Stomach (tissue), 8 donors: ENCODE measurements at regions not wholly inside any gene's neighbourhood (a gene's known extent, or its start where the extent isn't known, plus 50 kb on each side); places are given as distances from the start of the nearest gene placed in this dataset.

Source experiments
- DNase-seq, 2 donors: peaks; one replicate each; pipeline versions ENCODE4 v3.0.0 to v3.0.0-alpha.2; 2013 to 2019
- H3K27ac ChIP-seq, 5 donors: fragments of 200-600 bp in 4 of 5; sonication (generic) in 4 of 5; one replicate each; pipeline ENCODE4 v1.5.1; 2013 to 2019; ENCODE audit warnings: mild to moderate bottlenecking in 1 of 5, moderate library complexity in 1 of 5
- H3K27me3 ChIP-seq, 3 donors: fragments of 200-600 bp; sonication (generic); one replicate each; pipeline ENCODE4 v1.5.1; 2017 to 2019; ENCODE audit warnings: mixed run types in 1 of 3
- H3K36me3 ChIP-seq, 4 donors: fragments of 200-600 bp; sonication (generic); 1 replicate in 3 of 4; 2 replicates in 1 of 4; pipeline ENCODE4 v1.5.1; 2016 to 2019
- H3K4me1 ChIP-seq, 4 donors: fragments of 200-600 bp; sonication (generic); one replicate each; pipeline ENCODE4 v1.5.1; 2016 to 2019
- H3K4me3 ChIP-seq, 4 donors: fragments of 200-600 bp; sonication (generic) in 3 of 4; one replicate each; pipeline ENCODE4 v1.5.1; 2016 to 2019; ENCODE audit warnings: mild to moderate bottlenecking in 1 of 4
- H3K9me3 ChIP-seq, 4 donors: fragments of 200-600 bp; sonication (generic); one replicate each; pipeline ENCODE4 v1.5.1; 2016 to 2019
- EP300 ChIP-seq: sonication (generic); formaldehyde crosslinking; IDR thresholded peaks from one replicate; pipeline ENCODE4 v1.6.1; 2017; ENCODE audit warnings: antibody characterized with exemption
- POLR2A ChIP-seq, 4 donors: fragments of 450-650 bp; IDR thresholded peaks; one replicate each; pipeline ENCODE4 v1.6.1; 2016; ENCODE audit warnings: antibody characterized with exemption in 4 of 4, control low read depth in 2 of 4, mild to moderate bottlenecking in 1 of 4, moderate library complexity in 1 of 4
- POLR2AphosphoS5 ChIP-seq, 3 donors: sonication (generic); formaldehyde crosslinking; IDR thresholded peaks; one replicate each; pipeline ENCODE4 v1.6.1; 2016; ENCODE audit warnings: antibody characterized with exemption in 3 of 3
- WGBS, 5 donors: extraction: QIAGEN DNeasy Blood & Tissue Kit in 3 of 5; methylation state at CpG; one replicate each; pipeline versions ENCODE4 v1.1.5 to v1.1.7; 2013 to 2018; 5-methylcytosine and 5-hydroxymethylcytosine counted together
- intact Hi-C: fragments of 100-400 bp; cut with DNase I; formaldehyde crosslinking; loops from one replicate; pipeline ENCODE4 v1.15.1; 2023; ENCODE audit warnings: low total_unique reads
- TF ChIP-seq, protein P1 (sequence below), 7 experiments: fragments of 450-650 bp in 4 of 7; fragments of 200-600 bp in 3 of 7; sonication (generic) in 3 of 7; IDR thresholded peaks; one replicate each; pipeline ENCODE4 v1.5.1; 2016 to 2019; ENCODE audit warnings: antibody characterized with exemption in 7 of 7, control low read depth in 2 of 7, mild to moderate bottlenecking in 1 of 7
- donor health status: healthy with polysubstance abuse.
- donor health status: Bipolar disorder and iron deficiency.
- donor health status: healthy.

DNA sequence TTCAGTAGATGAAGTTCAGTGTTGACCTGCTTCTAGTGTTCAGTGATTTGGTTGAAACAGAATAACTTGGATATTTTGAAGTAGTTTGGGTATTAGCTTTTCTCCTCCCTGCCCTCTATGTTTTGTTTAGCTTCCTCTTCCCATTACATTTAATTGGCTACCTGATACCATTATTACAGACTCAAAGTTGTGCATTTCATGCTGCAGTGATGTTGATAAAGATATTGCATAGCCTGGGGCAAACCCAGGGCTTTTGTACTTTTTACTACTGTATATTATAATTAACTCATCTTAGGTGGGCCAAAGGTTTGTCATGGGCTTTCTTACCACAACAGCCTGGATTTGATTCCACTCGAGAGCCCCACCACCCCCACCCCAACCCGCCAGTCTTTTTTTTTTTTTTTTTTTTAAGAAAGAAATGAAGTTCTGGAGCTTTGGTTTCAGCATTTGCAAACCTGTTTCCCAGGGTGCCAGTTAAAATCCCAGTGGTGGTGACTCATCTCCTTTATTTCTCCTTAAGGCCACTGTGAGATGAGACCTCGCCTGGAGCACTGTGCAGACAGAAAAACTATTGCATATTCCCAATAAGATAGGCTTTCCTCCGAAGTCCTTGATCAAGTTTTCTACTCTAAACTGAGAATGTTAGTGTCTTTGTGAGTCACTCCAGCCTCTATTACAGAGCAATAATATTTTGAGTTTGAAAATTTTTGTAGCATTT, 393.7 kb upstream of the FANCL start:
- Histone ChIP-seq H3K27ac (no peak overlapping the region), H3K4me3 (no peak overlapping the region), H3K36me3 (no peaks in the 10 kb centered on the region), H3K9me3 (no peaks in the 10 kb centered on the region), H3K4me1 (no peaks in the 10 kb centered on the region), H3K27me3 (no peaks in the 10 kb centered on the region)
- DNase-seq: no peak
- intact Hi-C loops: no loop called here
- 66 to 76% (median 73%) methylated on average over 4 of the region's 4 CpGs for WGBS, 5 donors
- TF ChIP-seq EP300 (no peak), POLR2AphosphoS5 (IDR thresholded peaks at IDR 0.05) (no peak), POLR2A (IDR thresholded peaks at IDR 0.05) (no peak)
- TF ChIP-seq, protein P1, sequence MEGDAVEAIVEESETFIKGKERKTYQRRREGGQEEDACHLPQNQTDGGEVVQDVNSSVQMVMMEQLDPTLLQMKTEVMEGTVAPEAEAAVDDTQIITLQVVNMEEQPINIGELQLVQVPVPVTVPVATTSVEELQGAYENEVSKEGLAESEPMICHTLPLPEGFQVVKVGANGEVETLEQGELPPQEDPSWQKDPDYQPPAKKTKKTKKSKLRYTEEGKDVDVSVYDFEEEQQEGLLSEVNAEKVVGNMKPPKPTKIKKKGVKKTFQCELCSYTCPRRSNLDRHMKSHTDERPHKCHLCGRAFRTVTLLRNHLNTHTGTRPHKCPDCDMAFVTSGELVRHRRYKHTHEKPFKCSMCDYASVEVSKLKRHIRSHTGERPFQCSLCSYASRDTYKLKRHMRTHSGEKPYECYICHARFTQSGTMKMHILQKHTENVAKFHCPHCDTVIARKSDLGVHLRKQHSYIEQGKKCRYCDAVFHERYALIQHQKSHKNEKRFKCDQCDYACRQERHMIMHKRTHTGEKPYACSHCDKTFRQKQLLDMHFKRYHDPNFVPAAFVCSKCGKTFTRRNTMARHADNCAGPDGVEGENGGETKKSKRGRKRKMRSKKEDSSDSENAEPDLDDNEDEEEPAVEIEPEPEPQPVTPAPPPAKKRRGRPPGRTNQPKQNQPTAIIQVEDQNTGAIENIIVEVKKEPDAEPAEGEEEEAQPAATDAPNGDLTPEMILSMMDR (IDR thresholded peaks at IDR 0.05): no peak

DNA sequence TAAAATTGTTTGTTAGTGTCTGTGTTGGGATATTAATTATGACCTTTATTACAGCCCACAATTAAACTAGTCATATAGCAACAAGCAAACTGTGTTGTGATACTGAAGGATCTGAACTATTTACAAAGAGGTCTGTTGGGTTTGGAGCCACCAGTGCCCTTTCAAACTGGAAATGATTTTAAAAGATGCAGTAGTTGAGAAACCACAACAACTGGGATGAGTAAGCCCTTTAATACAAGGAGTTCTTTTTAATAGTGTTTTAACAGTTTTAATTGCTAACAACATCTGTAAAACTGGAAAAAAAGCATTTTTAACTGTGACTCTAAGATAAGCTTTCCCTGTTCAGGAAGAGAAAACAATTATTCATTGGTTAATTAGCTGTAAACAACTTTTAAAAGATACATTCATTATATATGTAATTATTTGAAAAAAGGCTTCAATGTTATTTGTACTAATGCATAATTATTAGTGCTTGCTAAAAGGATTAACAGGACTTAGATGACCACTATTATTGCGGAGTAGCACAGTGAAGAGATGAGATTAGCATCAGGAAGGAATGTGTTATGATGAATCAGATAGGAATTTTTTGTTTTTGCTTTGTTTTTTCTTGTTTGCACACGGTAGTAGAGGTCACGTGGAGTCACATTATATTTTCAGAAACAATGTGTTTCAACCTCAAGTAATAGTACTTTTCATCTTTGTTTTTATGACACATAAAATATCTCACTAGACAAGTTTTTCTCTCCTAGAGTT, 392.7 kb upstream of the FANCL start:
- Histone ChIP-seq H3K36me3 (no peaks in the 10 kb centered on the region), H3K27ac (no peak overlapping the region), H3K27me3 (no peaks in the 10 kb centered on the region), H3K4me1 (no peaks in the 10 kb centered on the region), H3K4me3 (no peak overlapping the region), H3K9me3 (no peaks in the 10 kb centered on the region)
- DNase-seq: no peak
- WGBS, 5 donors: 41 to 55% (median 49%) methylated on average over 3 of the region's 3 CpGs
- intact Hi-C loops: no loop called here
- TF ChIP-seq POLR2A (IDR thresholded peaks at IDR 0.05): no peak
- TF ChIP-seq, protein P1 (IDR thresholded peaks at IDR 0.05): no peak
- no peak for TF ChIP-seq POLR2AphosphoS5 (IDR thresholded peaks at IDR 0.05)
- TF ChIP-seq EP300: no peak

DNA sequence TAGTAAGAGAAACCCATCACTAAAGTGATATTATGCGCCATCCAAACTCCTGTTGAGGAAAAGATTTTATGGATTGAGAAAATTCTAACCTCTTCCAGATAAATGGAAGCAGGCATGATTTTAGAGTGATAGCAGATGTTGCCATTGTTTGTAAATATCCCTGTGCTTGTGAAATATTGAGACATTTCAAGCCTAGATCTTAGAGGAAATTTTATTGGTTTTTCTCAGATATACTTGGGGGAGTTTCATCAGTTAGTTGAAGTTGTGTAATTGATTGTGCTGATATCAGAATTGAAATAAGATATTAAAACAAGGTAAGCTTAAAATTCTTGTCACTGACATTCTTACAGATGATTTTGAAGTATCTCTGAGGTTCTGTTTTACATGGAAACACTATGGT, 390.9 kb upstream of the FANCL start:
- 90 to 96% (median 94%) methylated on average over 1 of the region's 1 CpG for WGBS, 5 donors
- Histone ChIP-seq H3K4me1 (no peaks in the 10 kb centered on the region), H3K27me3 (no peaks in the 10 kb centered on the region), H3K27ac (no peak overlapping the region), H3K9me3 (no peaks in the 10 kb centered on the region), H3K36me3 (no peaks in the 10 kb centered on the region), H3K4me3 (no peak overlapping the region)
- DNase-seq: no peak
- TF ChIP-seq, protein P1 (IDR thresholded peaks at IDR 0.05): no peak
- TF ChIP-seq POLR2A (IDR thresholded peaks at IDR 0.05) (no peak), EP300 (no peak), POLR2AphosphoS5 (IDR thresholded peaks at IDR 0.05) (no peak)
- intact Hi-C loops: no loop called here

DNA sequence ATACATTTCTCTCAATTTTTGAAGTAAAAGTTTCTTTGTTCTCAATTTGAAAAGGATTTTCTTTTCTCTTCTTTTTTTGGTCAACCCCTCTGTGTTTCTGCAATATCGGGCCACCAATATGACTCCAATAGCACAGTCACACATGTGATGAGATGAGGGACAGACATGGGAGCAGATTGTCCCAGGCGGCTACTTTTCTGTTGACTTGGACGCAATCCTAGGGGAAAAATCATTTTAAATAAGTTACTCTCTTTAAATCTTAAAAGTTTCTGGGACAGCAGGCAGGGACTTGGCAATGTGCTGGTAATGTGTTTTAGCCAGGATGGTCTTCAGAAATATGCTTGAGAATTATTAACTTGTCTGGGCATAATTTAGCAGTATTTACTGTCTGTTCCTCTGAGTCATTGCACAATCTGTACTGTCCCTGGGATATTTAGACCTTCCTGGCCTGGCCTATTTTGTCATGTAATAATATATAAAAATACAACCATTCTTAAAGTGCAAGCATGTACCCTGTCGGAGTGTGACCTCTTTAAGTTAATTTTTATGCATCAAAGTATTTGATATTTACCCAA, 388.5 kb upstream of the FANCL start:
- Histone ChIP-seq H3K9me3 (no peaks in the 10 kb centered on the region), H3K4me3 (no peak overlapping the region), H3K4me1 (no peaks in the 10 kb centered on the region), H3K27me3 (no peaks in the 10 kb centered on the region), H3K36me3 (no peaks in the 10 kb centered on the region), H3K27ac (no peak overlapping the region)
- DNase-seq: no peak
- 86 to 93% (median 88%) methylated on average over 4 of the region's 4 CpGs for WGBS, 5 donors
- TF ChIP-seq EP300 (no peak), POLR2A (IDR thresholded peaks at IDR 0.05) (no peak), POLR2AphosphoS5 (IDR thresholded peaks at IDR 0.05) (no peak)
- TF ChIP-seq, protein P1 (IDR thresholded peaks at IDR 0.05): no peak
- intact Hi-C loops: no loop called here
